HEK293T (cell line): ENCODE measurements at regions not wholly inside any gene's neighbourhood (a gene's known extent, or its start where the extent isn't known, plus 50 kb on each side); places are given as distances from the start of the nearest gene placed in this dataset.
"Not testable (repeated sequence)": the region's sequence is repeated elsewhere in the genome, so short reads cannot be mapped to it uniquely, and the experiment has no call there.

Experiments used
- ARNT ChIP-seq: fragments of 450-650 bp; IDR thresholded peaks from 2 replicates; pipeline ENCODE4 v1.6.1; 2017; ENCODE audit warnings: mild to moderate bottlenecking
- BHLHE40 ChIP-seq: fragments of 450-650 bp; IDR thresholded peaks from 2 replicates; pipeline ENCODE4 v1.6.1; 2016; ENCODE audit warnings: mild to moderate bottlenecking, moderate library complexity, borderline replicate concordance
- ELF4 ChIP-seq: fragments of 450-650 bp; IDR thresholded peaks from 2 replicates; pipeline ENCODE4 v1.6.1; 2017; ENCODE audit warnings: antibody characterized with exemption
- FOXA1 ChIP-seq: fragments of 450-650 bp; IDR thresholded peaks from 2 replicates; pipeline ENCODE4 v1.6.1; 2016; ENCODE audit warnings: mild to moderate bottlenecking
- FOXM1 ChIP-seq: fragments of 450-650 bp; IDR thresholded peaks from 2 replicates; pipeline ENCODE4 v1.6.1; 2017; ENCODE audit warnings: mild to moderate bottlenecking, borderline replicate concordance
- LEF1 ChIP-seq: fragments of 450-650 bp; IDR thresholded peaks from 2 replicates; pipeline ENCODE4 v1.6.1; 2017; ENCODE audit warnings: mild to moderate bottlenecking, borderline replicate concordance
- NFRKB ChIP-seq: fragments of 450-650 bp; IDR thresholded peaks from 2 replicates; pipeline ENCODE4 v1.6.1; 2016; ENCODE audit warnings: mild to moderate bottlenecking, moderate library complexity
- PKNOX1 ChIP-seq: fragments of 450-650 bp; IDR thresholded peaks from 2 replicates; pipeline ENCODE4 v1.6.1; 2016
- SP1 ChIP-seq: fragments of 450-650 bp; IDR thresholded peaks from 2 replicates; pipeline ENCODE4 v1.6.1; 2017
- SUZ12 ChIP-seq: fragments of 450-650 bp; IDR thresholded peaks from 2 replicates; pipeline ENCODE4 v1.6.1; 2016; ENCODE audit warnings: mild to moderate bottlenecking
- TARDBP ChIP-seq: fragments of 450-650 bp; IDR thresholded peaks from 2 replicates; pipeline ENCODE4 v1.6.1; 2016
- ZNF384 ChIP-seq: fragments of 450-650 bp; IDR thresholded peaks from 2 replicates; pipeline ENCODE4 v1.6.1; 2016

GRCh38 chr1:96595530-96595929 lies 126.1 kb upstream of the PTBP2 start:
- TF ChIP-seq FOXA1, SUZ12, ARNT, BHLHE40, ELF4, LEF1, PKNOX1, ZNF384, FOXM1, SP1, NFRKB, TARDBP: not testable (repeated sequence)
